ENCODE measurements at regions not wholly inside any gene's neighbourhood (a gene's known extent, or its start where the extent isn't known, plus 50 kb on each side); places are given as distances from the start of the nearest gene placed in this dataset.
A peak's percentile ranks its signal among the peaks of the same experiment; 100 is the strongest.
"Not testable (repeated sequence)": the region's sequence is repeated elsewhere in the genome, so short reads cannot be mapped to it uniquely, and the experiment has no call there.

DNA sequence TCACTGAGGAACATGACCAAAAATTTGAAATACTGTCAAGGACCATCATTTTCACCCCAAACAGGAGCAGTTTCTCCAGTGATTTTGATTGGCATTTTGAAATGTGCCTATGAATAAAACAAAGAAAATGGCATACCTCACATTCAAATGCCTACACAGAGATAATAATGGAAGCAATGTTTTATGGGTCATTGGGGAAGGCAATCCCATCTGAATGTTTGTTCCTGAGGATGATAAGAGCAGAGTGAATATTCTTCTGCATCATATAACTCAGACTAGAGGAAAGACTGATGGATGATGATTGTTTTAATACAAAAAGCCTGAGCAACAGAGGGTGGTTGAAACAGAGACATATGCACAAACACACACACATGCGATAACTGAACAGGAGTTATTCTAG lies 2749.9 kb downstream of the PCDH9 start:
- in situ Hi-C loops (cut with MboI; ENCODE audit: low pct_unique_long_range_greater_than_20kb, low sequenced_read_pairs, unreplicated experiment) = no loop called here
- TF ChIP-seq, protein P1, sequence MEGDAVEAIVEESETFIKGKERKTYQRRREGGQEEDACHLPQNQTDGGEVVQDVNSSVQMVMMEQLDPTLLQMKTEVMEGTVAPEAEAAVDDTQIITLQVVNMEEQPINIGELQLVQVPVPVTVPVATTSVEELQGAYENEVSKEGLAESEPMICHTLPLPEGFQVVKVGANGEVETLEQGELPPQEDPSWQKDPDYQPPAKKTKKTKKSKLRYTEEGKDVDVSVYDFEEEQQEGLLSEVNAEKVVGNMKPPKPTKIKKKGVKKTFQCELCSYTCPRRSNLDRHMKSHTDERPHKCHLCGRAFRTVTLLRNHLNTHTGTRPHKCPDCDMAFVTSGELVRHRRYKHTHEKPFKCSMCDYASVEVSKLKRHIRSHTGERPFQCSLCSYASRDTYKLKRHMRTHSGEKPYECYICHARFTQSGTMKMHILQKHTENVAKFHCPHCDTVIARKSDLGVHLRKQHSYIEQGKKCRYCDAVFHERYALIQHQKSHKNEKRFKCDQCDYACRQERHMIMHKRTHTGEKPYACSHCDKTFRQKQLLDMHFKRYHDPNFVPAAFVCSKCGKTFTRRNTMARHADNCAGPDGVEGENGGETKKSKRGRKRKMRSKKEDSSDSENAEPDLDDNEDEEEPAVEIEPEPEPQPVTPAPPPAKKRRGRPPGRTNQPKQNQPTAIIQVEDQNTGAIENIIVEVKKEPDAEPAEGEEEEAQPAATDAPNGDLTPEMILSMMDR (IDR thresholded peaks at IDR 0.05; ENCODE audit: extremely low read depth, insufficient read depth, missing control alignments) = no peak

DNA sequence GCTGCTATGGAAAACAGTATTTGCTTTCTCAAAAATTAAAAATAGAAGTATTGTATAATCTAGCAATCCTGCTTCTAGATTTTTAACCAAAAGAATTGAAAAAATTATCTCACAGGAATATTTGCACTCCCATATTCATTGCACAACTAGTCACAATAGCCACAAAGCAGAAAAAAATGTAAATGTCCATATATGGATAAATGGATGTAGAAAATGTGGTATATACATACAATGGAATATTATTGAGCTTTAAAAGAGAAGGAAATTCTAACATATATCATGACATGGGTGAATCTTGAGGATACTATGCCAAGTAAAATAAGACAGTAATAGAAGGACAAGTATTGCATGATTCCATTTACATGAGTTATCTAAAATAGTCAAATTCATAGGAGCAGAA lies 2753.0 kb downstream of the PCDH9 start:
- in situ Hi-C loops (cut with MboI; ENCODE audit: low pct_unique_long_range_greater_than_20kb, low sequenced_read_pairs, unreplicated experiment) = no loop called here
- TF ChIP-seq, protein P1 (IDR thresholded peaks at IDR 0.05; ENCODE audit: extremely low read depth, insufficient read depth, missing control alignments) = no peak
- no peak for DNase-seq (ENCODE audit: low spot score)

More for the DNA sequence above, 2749.9 kb downstream of the PCDH9 start:
- DNase-seq (ENCODE audit: low spot score) = no peak

DNA sequence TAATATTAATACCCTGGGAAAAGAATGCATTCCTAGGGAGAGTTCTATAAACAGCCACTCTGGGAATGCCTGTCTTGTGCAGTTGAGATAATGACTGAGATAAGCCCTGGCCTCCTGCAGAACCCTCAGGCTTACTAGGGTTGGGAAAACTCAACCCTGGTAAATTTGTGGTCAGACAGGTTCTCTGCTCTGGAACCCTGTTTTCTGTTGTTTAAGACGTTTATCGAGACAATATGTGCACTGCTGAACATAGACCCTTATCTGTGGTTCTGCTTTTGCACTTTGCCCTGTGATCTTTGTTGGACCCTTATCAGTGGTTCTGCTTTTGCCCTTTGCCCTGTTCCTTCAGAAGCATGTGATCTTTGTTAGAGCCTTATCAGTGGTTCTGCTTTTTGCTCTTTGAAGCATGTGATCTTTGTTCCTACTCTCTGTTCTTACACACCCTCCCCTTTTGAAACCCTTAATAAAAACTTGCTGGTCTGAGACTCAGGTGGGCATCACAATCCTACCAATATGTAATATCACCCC lies 2754.0 kb downstream of the PCDH9 start:
- in situ Hi-C loops (cut with MboI; ENCODE audit: low pct_unique_long_range_greater_than_20kb, low sequenced_read_pairs, unreplicated experiment); DNase-seq (ENCODE audit: low spot score): not testable (repeated sequence)

DNA sequence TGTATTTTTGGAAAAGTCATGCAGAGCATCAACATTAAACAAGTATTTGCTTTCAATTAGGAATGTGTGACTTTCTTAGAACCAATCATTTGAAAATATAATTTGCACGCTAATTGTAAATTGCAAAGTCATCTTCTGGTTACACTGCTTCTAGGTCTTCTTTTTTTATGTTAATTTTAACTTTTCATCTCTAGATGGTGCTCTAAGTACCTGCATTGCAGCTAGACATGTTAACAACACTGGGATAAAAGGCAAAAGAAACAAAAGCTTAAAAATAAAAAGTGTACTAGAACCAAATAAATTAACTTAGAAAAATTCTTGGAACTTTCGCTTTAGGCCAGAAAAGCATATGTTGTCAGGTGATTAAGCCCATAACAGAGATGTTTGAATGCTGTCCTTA lies 2758.2 kb downstream of the PCDH9 start:
- DNase-seq (ENCODE audit: low spot score) = no peak
- in situ Hi-C loops (cut with MboI; ENCODE audit: low pct_unique_long_range_greater_than_20kb, low sequenced_read_pairs, unreplicated experiment) = no loop called here
- TF ChIP-seq, protein P1 (IDR thresholded peaks at IDR 0.05; ENCODE audit: extremely low read depth, insufficient read depth, missing control alignments) = peak; percentile 26

DNA sequence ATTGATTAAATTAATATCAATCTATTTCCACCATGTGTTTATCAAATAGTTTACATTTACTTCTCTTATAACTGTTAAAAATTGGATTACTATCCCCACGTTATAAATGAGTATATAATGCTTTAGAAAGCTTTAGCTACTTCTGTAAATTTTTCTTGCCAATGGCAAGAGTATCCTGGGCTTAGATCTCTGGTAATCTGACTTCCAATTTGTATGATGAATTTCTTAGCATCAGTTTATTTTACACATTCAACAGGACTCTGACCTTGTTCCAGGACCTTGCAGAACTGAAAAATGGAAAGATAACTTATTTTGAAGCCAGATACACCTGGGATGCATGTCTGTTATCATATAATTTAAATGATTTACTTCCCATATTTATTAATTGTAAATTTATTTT lies 2759.4 kb downstream of the PCDH9 start:
- in situ Hi-C loops (cut with MboI; ENCODE audit: low pct_unique_long_range_greater_than_20kb, low sequenced_read_pairs, unreplicated experiment) = no loop called here
- TF ChIP-seq, protein P1 (IDR thresholded peaks at IDR 0.05; ENCODE audit: extremely low read depth, insufficient read depth, missing control alignments) = no peak
- DNase-seq (ENCODE audit: low spot score) = no peak

DNA sequence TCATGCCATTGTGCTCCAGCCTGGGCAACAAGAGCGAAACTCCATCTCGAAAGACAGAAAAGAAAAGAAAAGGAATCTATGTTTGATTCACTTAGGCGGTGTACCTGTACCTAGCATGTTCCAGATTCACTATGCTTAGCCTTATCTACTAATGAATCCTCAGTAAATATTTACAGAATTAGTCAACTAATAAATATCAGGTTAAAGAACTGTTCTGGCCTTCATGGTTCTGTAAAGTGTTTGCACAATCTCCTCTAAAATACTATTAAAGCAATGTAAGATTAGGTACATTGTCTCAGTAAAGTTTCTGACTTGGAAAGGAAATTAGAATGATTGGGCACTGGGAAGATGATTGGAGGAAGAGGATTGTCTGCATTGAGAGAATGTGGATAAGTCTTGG lies 2770.4 kb downstream of the PCDH9 start:
- TF ChIP-seq, protein P1 (IDR thresholded peaks at IDR 0.05; ENCODE audit: extremely low read depth, insufficient read depth, missing control alignments) = no peak
- in situ Hi-C loops (cut with MboI; ENCODE audit: low pct_unique_long_range_greater_than_20kb, low sequenced_read_pairs, unreplicated experiment) = no loop called here
- no peak for DNase-seq (ENCODE audit: low spot score)

DNA sequence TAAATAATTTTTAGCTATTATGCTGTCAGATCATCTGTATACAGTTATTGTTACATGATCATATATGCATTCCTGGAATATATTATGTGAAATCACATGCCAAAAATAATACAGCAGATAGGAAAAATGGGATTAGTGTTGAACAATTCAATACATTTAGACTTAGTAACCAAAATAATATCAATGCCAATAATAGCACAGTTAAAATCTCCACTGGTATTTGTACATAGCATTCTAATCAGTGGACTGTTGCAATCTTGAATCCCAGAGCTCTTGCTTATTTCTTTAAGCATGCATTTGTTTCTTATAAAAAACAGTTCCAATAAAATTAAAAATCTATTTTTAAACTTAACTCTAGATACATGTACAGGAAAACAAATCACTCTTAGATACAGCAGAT lies 2772.2 kb downstream of the PCDH9 start:
- in situ Hi-C loops (cut with MboI; ENCODE audit: low pct_unique_long_range_greater_than_20kb, low sequenced_read_pairs, unreplicated experiment) = no loop called here
- TF ChIP-seq, protein P1 (IDR thresholded peaks at IDR 0.05; ENCODE audit: extremely low read depth, insufficient read depth, missing control alignments) = no peak
- no peak for DNase-seq (ENCODE audit: low spot score)

Data from GM13977 (cell line).